ENCODE measurements at regions not wholly inside any gene's neighbourhood (a gene's known extent, or its start where the extent isn't known, plus 50 kb on each side); places are given as distances from the start of the nearest gene placed in this dataset.

DNA sequence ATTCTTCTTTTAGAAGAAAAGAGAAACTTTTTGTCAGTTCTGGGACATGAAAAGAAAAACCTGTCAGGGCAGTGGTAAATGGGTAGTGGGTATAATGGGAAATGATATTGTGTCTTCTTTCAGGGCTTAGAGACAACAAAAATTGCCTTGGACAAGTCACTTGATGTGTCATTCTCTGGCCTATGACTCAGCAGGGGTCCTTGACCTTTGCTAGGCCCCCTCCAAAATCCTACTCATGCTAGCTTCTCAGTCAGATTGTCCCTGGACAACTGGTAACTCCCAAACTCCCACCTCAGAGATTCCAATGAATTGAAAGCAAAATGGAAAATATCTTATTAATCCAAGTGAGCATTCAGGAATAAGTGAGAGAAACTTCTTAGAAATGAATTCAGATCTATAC is 258.8 kb upstream of the SPRY2 start:
- Histone ChIP-seq H3K27me3 (no peaks in the 10 kb centered on the region), H3K36me3 (no peaks in the 10 kb centered on the region), H3K4me1 (no peaks in the 10 kb centered on the region), H3K9me3 (no peaks in the 10 kb centered on the region), H3K27ac (no peak overlapping the region), H3K4me3 (no peak overlapping the region)
- no peak for ATAC-seq
- TF ChIP-seq POLR2A (IDR thresholded peaks at IDR 0.05): no peak
- TF ChIP-seq, protein P1, sequence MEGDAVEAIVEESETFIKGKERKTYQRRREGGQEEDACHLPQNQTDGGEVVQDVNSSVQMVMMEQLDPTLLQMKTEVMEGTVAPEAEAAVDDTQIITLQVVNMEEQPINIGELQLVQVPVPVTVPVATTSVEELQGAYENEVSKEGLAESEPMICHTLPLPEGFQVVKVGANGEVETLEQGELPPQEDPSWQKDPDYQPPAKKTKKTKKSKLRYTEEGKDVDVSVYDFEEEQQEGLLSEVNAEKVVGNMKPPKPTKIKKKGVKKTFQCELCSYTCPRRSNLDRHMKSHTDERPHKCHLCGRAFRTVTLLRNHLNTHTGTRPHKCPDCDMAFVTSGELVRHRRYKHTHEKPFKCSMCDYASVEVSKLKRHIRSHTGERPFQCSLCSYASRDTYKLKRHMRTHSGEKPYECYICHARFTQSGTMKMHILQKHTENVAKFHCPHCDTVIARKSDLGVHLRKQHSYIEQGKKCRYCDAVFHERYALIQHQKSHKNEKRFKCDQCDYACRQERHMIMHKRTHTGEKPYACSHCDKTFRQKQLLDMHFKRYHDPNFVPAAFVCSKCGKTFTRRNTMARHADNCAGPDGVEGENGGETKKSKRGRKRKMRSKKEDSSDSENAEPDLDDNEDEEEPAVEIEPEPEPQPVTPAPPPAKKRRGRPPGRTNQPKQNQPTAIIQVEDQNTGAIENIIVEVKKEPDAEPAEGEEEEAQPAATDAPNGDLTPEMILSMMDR (IDR thresholded peaks at IDR 0.05): no peak
- TF ChIP-seq POLR2AphosphoS5 (IDR thresholded peaks at IDR 0.05): no peak
- no peak for TF ChIP-seq EP300 (IDR thresholded peaks at IDR 0.05)

DNA sequence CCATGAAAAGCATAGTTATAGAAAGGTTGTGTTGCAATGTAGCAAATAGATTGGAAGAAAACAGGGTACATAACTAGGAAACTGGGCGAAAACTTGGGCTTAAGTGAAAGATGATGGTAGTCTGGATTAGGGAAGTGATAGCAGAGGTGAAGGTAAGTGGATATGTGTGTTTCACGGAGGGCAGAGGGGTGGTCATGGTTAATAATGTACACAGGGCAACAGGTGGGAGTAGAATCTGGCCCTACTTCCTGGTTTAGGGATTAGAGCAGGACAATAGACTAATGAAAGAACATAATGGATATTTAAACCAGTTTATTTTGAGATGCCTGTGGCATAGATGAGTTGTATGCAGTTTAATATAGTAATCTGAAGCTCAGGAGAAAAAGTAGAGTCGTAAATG is 257.3 kb upstream of the SPRY2 start:
- ATAC-seq: no peak
- WGBS, 2 donors (ENCODE audit: low coverage in 1 of 2): 85 to 89% methylated on average over 3 of the region's 3 CpGs
- no peaks in the 10 kb centered on the region for H3K27me3 ChIP-seq

DNA sequence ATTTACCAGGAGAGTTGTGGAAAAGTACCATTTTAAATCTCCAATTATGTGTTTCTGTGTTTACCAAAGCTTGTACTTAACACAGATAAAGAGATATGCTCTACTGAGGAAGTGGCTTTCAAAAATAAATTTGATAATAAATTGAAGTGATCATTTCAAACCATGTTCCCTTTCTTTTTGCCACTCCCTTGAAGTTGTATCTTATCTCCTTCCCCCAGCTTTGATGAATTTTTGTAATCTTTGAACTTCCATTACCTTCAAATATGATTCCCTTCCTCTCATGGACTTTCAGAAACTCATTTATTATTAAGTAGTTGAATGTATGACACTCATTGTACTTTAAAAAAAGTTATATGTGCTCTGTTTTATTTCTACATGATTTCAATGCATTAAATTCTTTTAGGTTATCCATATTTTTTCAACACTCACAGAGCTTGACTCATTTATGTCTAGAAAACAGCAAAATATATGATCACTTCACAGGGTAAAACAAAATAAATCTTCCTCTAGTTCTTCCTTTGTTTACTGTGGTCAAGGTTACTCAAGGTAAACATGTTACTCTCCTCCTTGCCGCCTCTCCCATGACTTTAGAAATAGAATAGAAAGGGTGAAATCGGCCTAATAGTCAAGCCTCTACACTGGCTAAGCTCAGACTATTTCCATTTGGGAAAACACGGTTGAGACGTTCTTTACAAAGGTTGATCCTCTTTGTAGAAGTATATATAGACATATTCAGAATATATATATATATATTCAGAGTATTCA is 251.2 kb upstream of the SPRY2 start:
- no peak for TF ChIP-seq POLR2AphosphoS5 (IDR thresholded peaks at IDR 0.05)
- 70 to 75% methylated on average over 4 of the region's 4 CpGs for WGBS, 2 donors (ENCODE audit: low coverage in 1 of 2)
- Histone ChIP-seq H3K27ac (no peak overlapping the region), H3K4me1 (no peaks in the 10 kb centered on the region), H3K4me3 (no peak overlapping the region), H3K36me3 (no peaks in the 10 kb centered on the region), H3K27me3 (no peaks in the 10 kb centered on the region), H3K9me3 (peaks cover 0 to 3% (median 0%) of the 10 kb centered on the region in 3 donors)
- no peak for ATAC-seq

More for the DNA sequence above, 257.3 kb upstream of the SPRY2 start:
- Histone ChIP-seq H3K27ac (no peak overlapping the region), H3K36me3 (no peaks in the 10 kb centered on the region), H3K4me1 (no peaks in the 10 kb centered on the region), H3K4me3 (no peak overlapping the region), H3K9me3 (no peaks in the 10 kb centered on the region)
- TF ChIP-seq EP300 (IDR thresholded peaks at IDR 0.05): no peak
- TF ChIP-seq POLR2A (IDR thresholded peaks at IDR 0.05): no peak
- TF ChIP-seq, protein P1 (IDR thresholded peaks at IDR 0.05): no peak
- no peak for TF ChIP-seq POLR2AphosphoS5 (IDR thresholded peaks at IDR 0.05)

DNA sequence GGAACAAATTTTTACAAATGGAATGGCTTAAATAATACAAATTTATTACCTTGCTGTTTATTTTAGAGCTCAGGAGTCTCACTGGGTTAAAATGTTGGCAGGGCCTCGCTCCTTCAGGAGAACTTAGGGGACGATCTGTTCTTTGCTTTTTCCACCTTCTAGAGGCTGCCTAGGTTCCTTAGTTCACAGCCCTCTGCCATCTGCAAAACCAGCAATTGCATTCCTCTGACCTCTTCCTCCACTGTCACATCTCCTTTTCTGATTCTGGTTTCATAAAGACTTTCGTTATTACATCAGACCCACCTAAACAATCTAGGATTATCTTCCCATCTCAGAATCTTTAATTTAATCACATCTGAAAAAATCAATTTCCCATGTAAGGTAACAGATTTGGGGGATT is 249.6 kb upstream of the SPRY2 start:
- TF ChIP-seq EP300 (IDR thresholded peaks at IDR 0.05): no peak
- TF ChIP-seq, protein P1 (IDR thresholded peaks at IDR 0.05): no peak
- no peak for TF ChIP-seq POLR2AphosphoS5 (IDR thresholded peaks at IDR 0.05)
- TF ChIP-seq POLR2A (IDR thresholded peaks at IDR 0.05): no peak

DNA sequence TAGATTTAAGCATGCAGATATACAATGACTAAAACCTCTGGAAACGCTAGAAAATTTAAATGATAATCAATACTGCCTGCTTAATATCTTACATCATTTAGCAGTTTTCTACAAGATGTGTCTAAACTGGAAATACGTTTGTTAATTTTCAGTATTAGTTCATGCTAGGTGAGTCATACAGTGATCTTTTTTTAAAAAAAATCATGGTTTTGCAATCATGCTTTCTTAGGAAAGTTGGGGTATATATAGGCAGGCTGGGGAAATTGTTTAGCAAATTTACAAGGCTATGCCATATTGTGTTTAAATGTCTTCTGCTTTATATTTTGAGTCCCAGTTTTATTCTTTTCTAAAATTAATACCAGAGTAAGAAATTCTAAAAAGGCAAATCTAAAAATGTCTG is 245.4 kb upstream of the SPRY2 start:
- WGBS, 2 donors (ENCODE audit: low coverage in 1 of 2): 57 to 66% methylated on average over 2 of the region's 2 CpGs
- no peak for TF ChIP-seq POLR2A (IDR thresholded peaks at IDR 0.05)
- no peak for TF ChIP-seq EP300 (IDR thresholded peaks at IDR 0.05)
- TF ChIP-seq, protein P1 (IDR thresholded peaks at IDR 0.05): no peak
- TF ChIP-seq POLR2AphosphoS5 (IDR thresholded peaks at IDR 0.05): no peak
- no peak for ATAC-seq

More for the DNA sequence above, 249.6 kb upstream of the SPRY2 start:
- 75 to 85% methylated on average over 2 to 3 of the region's 3 CpGs for WGBS, 2 donors (ENCODE audit: low coverage in 1 of 2)
- no peaks in the 10 kb centered on the region for H3K27me3 ChIP-seq
- no peaks in the 10 kb centered on the region for H3K4me1 ChIP-seq
- no peaks in the 10 kb centered on the region for H3K36me3 ChIP-seq
- H3K9me3 ChIP-seq: peaks cover 0 to 3% (median 0%) of the 10 kb centered on the region in 3 donors
- no peak for ATAC-seq
- H3K27ac ChIP-seq: no peak overlapping the region
- H3K4me3 ChIP-seq: no peak overlapping the region

More for the DNA sequence above, 245.4 kb upstream of the SPRY2 start:
- H3K4me1 ChIP-seq: no peaks in the 10 kb centered on the region
- no peaks in the 10 kb centered on the region for H3K27me3 ChIP-seq
- peaks cover 0 to 3% (median 0%) of the 10 kb centered on the region in 3 donors for H3K9me3 ChIP-seq
- H3K4me3 ChIP-seq: no peak overlapping the region
- H3K27ac ChIP-seq: no peak overlapping the region
- no peaks in the 10 kb centered on the region for H3K36me3 ChIP-seq

Measured in gastroesophageal sphincter (tissue), 4 donors.